ENCODE measurements at regions not wholly inside any gene's neighbourhood (a gene's known extent, or its start where the extent isn't known, plus 50 kb on each side); places are given as distances from the start of the nearest gene placed in this dataset.

DNA sequence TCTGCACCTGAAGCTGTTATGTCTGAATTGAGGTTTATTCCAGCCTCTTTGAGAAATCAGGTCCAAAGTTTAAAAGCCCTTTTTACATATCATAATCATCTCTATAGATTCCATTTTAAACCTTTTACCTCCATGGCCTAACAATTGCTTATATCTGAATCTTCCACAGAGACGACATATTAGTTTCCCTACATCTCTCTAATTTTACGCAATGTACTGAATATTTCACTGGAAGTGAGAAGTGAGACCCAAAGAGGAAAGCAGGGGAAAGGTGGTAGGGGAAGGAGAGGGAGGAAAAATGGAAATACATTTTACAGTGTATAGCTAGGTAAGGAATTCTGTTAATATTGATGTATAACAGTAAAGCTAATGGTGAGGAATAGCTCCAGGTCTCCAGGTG, 189.6 kb downstream of the MZT1 start:
- ATAC-seq = no peak
- H3K27ac ChIP-seq (ENCODE audit: control insufficient read depth, insufficient read depth) = no peak overlapping the region
- ChIA-PET POLR2A (no interaction called here), SMC1A (ENCODE audit: uncharacterized antibody, unreplicated experiment) (interaction anchor here (1.2 kb wide), 1 partner anchor 29 kb away, joined by 3 read pairs; no protein-coding TSS in a partner anchor), RAD21 (ENCODE audit: unreplicated experiment) (no interaction called here), CTCF (no interaction called here)
- WGBS (ENCODE audit: insufficient coverage, insufficient replicate concordance, low lambda C conversion rate, missing lambda C conversion rate) = 75% methylated on average over 2 of the region's 2 CpGs
- no peaks in the 10 kb centered on the region for H3K4me1 ChIP-seq (ENCODE audit: control insufficient read depth, insufficient read depth, low read length)
- H3K79me2 ChIP-seq (ENCODE audit: control insufficient read depth, insufficient read depth, low read length) = no peaks in the 10 kb centered on the region
- no peak for FAIRE-seq
- no peaks in the 10 kb centered on the region for H3K36me3 ChIP-seq (ENCODE audit: control insufficient read depth in 2 of 2, insufficient read depth in 2 of 2, low read length in 1 of 2)
- TF ChIP-seq MEF2A (IDR thresholded peaks at IDR 0.05; ENCODE audit: insufficient read depth, low read depth, low read length) (no peak), NR2F1 (conservative IDR thresholded peaks at IDR 0.05) (no peak), NRF1 (conservative IDR thresholded peaks at IDR 0.05; ENCODE audit: low read depth, low read length) (no peak), SP1 (IDR thresholded peaks at IDR 0.05; ENCODE audit: low read depth, low read length) (no peak)
- TF ChIP-seq, protein P1, sequence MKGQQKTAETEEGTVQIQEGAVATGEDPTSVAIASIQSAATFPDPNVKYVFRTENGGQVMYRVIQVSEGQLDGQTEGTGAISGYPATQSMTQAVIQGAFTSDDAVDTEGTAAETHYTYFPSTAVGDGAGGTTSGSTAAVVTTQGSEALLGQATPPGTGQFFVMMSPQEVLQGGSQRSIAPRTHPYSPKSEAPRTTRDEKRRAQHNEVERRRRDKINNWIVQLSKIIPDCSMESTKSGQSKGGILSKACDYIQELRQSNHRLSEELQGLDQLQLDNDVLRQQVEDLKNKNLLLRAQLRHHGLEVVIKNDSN (IDR thresholded peaks at IDR 0.05; ENCODE audit: borderline replicate concordance, extremely low read length, insufficient read depth, low read depth, low read length) = no peak
- in situ Hi-C loops (cut with MboI) = no loop called here
- DNase-seq (ENCODE audit: low read depth, low spot score) = no peak
- H3K9ac ChIP-seq (ENCODE audit: control insufficient read depth, insufficient read depth, low read length) = no peak overlapping the region
- H2AFZ ChIP-seq (ENCODE audit: control insufficient read depth, low read depth, low read length) = no peak overlapping the region
- no TSS peak for BruUV-seq (replicated peaks)
- H3K9me3 ChIP-seq (replicated peaks; ENCODE audit: control insufficient read depth, insufficient read depth, low read length) = no peaks in the 10 kb centered on the region
- H3K27me3 ChIP-seq (replicated peaks in 1 of 2; ENCODE audit: control insufficient read depth in 2 of 2, insufficient read depth in 2 of 2, low read length in 1 of 2) = no peaks in the 10 kb centered on the region
- H3K4me2 ChIP-seq (ENCODE audit: control insufficient read depth, insufficient read depth) = no peak overlapping the region
- no peaks in the 10 kb centered on the region for H4K20me1 ChIP-seq (ENCODE audit: control insufficient read depth, insufficient read depth)
- intact Hi-C loops (cut with micrococcal nuclease; ENCODE audit: unreplicated experiment) = no loop called here
- H3K4me3 ChIP-seq = no peak overlapping the region

DNA sequence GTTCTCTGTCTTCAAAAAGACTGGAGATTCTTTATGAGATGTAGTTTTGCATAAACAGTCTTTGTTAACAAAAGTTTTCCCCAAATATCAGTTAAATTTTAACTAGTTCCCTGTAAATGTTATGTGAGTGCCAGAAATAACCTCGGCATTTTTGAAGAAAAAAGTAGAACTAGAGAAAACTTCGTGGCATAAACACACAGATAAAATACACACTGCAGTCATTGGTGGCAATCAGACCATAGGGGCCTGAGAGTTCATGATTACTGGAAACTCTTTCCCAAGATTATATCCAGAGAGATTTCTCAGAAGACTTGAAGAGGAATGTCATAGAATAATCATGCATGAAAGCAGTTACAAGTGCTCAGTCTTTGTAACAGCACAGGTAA, 190.0 kb downstream of the MZT1 start:
- no peaks in the 10 kb centered on the region for H3K9me3 ChIP-seq (replicated peaks; ENCODE audit: control insufficient read depth, insufficient read depth, low read length)
- CTCF ChIA-PET = no interaction called here

More for the DNA sequence above, 190.0 kb downstream of the MZT1 start:
- H3K4me2 ChIP-seq (ENCODE audit: control insufficient read depth, insufficient read depth) = no peak overlapping the region
- ChIA-PET RAD21 (ENCODE audit: unreplicated experiment) (no interaction called here), SMC1A (ENCODE audit: uncharacterized antibody, unreplicated experiment) (interaction anchor here (1.2 kb wide), 1 partner anchor 29 kb away, joined by 3 read pairs; no protein-coding TSS in a partner anchor), POLR2A (no interaction called here)
- ATAC-seq (no peak), FAIRE-seq (no peak), DNase-seq (ENCODE audit: low read depth, low spot score) (no peak)
- intact Hi-C loops (cut with micrococcal nuclease; ENCODE audit: unreplicated experiment) = no loop called here
- no peaks in the 10 kb centered on the region for H3K27me3 ChIP-seq (replicated peaks in 1 of 2; ENCODE audit: control insufficient read depth in 2 of 2, insufficient read depth in 2 of 2, low read length in 1 of 2)
- no TSS peak for BruUV-seq (replicated peaks)
- in situ Hi-C loops (cut with MboI) = no loop called here
- no peaks in the 10 kb centered on the region for H3K79me2 ChIP-seq (ENCODE audit: control insufficient read depth, insufficient read depth, low read length)
- no peak overlapping the region for H3K4me3 ChIP-seq
- no peak overlapping the region for H2AFZ ChIP-seq (ENCODE audit: control insufficient read depth, low read depth, low read length)
- TF ChIP-seq ZNF217 (IDR thresholded peaks at IDR 0.05) (no peak), WRNIP1 (IDR thresholded peaks at IDR 0.05; ENCODE audit: borderline replicate concordance, low read depth, low read length) (no peak), MEF2B (IDR thresholded peaks at IDR 0.05; ENCODE audit: partially characterized antibody, poor library complexity, severe bottlenecking) (no peak), PAX8 (IDR thresholded peaks at IDR 0.05) (no peak)
- TF ChIP-seq, protein P2, sequence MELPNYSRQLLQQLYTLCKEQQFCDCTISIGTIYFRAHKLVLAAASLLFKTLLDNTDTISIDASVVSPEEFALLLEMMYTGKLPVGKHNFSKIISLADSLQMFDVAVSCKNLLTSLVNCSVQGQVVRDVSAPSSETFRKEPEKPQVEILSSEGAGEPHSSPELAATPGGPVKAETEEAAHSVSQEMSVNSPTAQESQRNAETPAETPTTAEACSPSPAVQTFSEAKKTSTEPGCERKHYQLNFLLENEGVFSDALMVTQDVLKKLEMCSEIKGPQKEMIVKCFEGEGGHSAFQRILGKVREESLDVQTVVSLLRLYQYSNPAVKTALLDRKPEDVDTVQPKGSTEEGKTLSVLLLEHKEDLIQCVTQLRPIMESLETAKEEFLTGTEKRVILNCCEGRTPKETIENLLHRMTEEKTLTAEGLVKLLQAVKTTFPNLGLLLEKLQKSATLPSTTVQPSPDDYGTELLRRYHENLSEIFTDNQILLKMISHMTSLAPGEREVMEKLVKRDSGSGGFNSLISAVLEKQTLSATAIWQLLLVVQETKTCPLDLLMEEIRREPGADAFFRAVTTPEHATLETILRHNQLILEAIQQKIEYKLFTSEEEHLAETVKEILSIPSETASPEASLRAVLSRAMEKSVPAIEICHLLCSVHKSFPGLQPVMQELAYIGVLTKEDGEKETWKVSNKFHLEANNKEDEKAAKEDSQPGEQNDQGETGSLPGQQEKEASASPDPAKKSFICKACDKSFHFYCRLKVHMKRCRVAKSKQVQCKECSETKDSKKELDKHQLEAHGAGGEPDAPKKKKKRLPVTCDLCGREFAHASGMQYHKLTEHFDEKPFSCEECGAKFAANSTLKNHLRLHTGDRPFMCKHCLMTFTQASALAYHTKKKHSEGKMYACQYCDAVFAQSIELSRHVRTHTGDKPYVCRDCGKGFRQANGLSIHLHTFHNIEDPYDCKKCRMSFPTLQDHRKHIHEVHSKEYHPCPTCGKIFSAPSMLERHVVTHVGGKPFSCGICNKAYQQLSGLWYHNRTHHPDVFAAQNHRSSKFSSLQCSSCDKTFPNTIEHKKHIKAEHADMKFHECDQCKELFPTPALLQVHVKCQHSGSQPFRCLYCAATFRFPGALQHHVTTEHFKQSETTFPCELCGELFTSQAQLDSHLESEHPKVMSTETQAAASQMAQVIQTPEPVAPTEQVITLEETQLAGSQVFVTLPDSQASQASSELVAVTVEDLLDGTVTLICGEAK (IDR thresholded peaks at IDR 0.05; ENCODE audit: borderline replicate concordance) = no peak
- WGBS (ENCODE audit: insufficient coverage, insufficient replicate concordance, low lambda C conversion rate, missing lambda C conversion rate) = 0% methylated on average over 2 of the region's 2 CpGs
- H3K27ac ChIP-seq (ENCODE audit: control insufficient read depth, insufficient read depth) = no peak overlapping the region
- no peaks in the 10 kb centered on the region for H3K36me3 ChIP-seq (ENCODE audit: control insufficient read depth in 2 of 2, insufficient read depth in 2 of 2, low read length in 1 of 2)
- no peaks in the 10 kb centered on the region for H4K20me1 ChIP-seq (ENCODE audit: control insufficient read depth, insufficient read depth)
- H3K9ac ChIP-seq (ENCODE audit: control insufficient read depth, insufficient read depth, low read length) = no peak overlapping the region
- no peaks in the 10 kb centered on the region for H3K4me1 ChIP-seq (ENCODE audit: control insufficient read depth, insufficient read depth, low read length)
